ENCODE measurements at regions not wholly inside any gene's neighbourhood (a gene's known extent, or its start where the extent isn't known, plus 50 kb on each side); places are given as distances from the start of the nearest gene placed in this dataset.

DNA sequence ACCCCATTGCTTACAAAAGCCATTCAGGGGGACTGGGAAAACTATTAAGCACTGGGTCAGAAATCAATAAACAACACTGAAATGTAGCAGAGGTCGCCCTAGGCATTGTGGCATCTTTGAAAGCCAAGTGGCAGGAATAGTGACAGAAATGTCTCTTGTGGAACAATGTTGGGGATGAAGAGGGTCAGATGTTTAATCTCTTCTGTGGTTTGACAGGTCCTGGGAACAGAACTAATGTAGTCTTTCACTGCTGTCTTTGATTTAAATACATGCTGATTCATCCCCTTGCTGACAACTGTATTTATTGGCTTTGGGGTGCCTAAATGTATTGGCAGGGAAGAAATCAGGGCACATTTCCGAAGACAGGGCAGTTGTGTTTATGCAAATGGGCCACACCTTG is 194.8 kb downstream of the ATG4C start:
- POLR2A ChIA-PET, result no interaction called here
- CTCF ChIA-PET, result no interaction called here

DNA sequence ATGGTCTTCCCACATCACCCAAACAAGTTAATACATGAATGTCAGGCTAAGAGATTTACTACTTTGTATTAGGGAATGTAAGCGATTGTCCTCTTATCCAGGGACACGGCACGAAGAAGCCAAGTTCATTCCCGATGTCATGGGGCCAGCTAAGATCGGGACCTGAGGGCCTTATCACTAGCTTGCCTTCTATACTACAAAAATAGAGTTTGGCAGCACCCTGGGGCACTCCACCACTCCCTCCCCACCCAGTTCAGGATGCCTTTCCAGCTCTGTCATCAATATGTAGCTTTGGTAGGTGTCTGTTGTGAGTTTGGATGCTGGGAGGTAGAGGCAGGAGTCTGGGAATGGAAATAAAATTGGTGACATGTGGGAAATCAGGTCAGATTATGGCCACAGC is 197.5 kb downstream of the ATG4C start:
- POLR2A ChIA-PET, result no interaction called here
- CTCF ChIA-PET, result no interaction called here

DNA sequence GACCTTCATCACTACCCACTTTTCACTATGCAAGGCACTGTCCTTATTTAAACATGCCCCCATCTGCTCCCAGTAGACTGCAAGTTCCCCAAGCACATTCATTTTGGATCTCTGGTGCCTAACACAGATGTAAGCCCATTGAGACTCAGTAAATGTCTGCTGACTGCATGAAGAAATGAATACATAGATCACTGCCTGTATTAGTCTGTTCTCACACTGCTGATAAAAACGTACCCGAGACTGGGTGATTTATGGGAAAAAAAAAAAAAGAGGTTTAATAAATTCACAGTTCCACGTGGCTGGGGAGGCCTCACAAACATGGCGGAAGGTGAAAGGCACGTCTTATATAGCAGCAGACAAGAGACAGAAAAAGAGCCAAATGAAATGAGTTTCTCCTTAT is 204.9 kb downstream of the ATG4C start:
- POLR2A ChIA-PET, result no interaction called here
- CTCF ChIA-PET, result no interaction called here

DNA sequence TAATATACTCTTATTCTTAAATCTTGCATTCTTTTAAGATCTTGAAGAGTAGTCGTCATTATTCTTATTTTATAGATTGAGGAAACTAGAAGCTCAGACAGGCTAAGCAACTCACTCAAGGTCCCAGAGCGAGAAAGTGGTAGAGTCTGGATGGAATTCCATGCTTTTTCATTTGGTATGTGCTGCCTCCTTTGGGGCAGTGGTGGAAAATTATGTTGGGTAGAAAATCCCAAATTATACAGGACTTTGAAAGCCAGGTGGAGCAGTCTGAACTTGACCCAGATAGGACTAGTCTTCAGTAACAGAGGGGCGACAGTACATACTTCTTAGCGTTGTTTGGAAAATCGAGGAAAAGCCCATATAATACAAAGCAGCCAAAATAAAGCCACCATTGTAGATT is 205.6 kb downstream of the ATG4C start:
- ChIA-PET CTCF (no interaction called here), POLR2A (no interaction called here)

DNA sequence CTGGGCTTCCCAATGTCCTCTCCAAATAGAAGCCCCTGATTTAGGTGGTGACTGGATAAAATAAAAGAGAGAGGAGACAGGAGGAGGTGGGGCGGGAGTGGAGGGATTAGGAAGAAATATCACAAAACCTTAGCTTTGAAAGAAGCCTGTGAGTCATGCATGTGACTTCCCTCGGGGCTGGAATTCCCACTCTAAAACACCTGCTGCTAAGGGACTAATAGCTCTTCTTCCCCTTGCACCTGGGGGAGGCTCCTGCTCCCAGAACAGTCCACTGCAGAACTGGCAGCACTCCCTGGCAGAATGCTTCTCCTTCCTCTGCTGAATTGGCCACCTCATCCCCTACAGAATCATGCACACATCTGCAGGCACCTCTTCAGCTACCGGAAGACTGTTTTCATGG is 207.2 kb downstream of the ATG4C start:
- ChIA-PET POLR2A (no interaction called here), CTCF (no interaction called here)

DNA sequence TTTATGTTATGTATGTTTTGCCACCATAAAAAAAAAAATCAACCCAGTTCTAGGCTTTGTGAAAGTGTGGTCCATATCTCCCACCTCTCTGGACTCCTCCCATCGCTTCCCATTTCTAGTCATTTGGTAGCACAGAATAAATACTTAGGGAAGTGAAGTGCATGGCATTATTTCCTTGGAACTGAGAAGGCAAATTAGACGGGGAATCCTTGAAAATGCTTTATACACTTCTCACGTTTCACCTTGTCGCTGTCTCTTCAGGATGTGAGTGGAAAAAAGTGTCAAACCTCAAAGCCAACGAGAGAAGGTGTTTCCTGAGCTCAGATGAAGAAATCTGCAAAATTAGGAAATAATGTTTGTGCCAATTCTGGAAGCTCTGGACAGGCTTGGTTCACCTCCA is 209.9 kb downstream of the ATG4C start:
- CTCF ChIA-PET, result no interaction called here
- POLR2A ChIA-PET, result no interaction called here

DNA sequence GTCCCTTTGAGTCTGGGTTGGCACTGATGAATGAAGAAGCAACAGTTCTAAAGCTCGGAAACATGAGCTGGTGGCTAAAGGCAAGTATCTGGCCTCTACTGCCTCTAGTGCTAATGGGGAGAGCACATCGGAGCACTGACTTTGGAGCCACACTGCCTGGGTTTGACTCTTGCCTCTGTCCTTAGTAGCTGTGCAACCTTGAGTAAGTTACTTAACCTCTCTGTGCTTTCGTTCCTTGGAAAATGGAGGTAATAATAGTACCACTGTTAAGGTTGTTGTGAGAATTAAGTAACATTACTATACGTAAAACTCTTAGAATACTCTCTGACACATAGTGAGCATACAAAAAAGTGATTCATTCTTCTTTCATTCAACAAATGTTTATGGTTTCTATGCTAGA is 211.2 kb downstream of the ATG4C start:
- ChIA-PET CTCF (no interaction called here), POLR2A (no interaction called here)

DNA sequence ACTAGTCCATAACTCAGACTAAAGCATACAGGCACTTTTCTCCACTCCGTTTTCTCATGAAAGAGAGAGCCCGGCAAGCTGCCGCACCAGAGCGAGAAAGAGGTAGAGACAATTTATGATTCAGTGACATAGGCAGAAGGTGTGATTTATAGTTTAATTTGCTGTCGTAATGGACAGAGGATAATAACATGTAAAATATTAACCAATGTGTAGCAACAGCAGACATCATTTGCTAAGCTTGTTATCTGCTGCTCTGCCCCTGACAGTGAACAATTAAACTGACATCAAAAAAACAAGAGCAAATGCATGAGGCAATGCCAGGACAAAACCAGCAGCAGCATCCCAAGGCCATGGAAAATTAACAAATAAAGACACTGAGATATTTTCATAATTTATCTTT is 214.0 kb downstream of the ATG4C start:
- CTCF ChIA-PET, result no interaction called here
- POLR2A ChIA-PET, result no interaction called here

DNA sequence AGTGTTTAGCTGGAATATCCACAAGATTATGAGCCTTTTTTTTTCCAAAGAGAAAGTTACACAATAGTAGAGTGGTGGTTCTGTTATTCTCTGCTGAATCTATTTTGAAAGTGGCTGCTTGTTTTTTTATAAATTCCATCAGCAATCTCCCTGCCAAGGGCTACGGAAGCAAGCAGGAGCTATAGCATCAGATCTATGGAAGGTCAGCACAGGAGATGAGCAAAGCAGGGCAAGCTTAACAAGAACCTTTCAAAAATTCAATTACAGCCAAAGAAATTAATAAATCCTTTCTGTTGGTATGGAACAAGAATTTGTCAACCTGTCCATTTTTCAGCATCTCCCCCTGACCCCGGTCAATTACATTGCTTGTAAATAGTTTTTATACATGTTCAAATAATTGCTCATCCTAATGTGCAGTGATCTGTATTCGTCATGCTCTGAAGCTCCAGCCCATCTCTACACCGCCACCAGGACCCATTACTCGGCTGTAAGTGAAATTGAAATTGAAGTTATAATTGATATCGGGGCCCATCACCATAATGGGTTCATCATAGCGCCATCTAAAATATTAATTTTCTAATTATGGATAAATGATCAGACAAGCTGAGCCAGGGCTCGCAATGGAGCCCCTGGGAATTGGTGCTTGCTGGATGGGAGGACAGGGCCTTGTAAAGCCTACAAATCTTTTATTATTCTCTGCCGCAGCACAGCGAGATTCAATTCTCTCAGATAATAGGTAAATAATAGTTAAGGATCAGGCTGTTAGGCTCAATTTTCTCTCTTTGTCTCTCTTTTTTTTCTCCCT is 215.1 kb downstream of the ATG4C start:
- ChIA-PET CTCF (no interaction called here), POLR2A (no interaction called here)

DNA sequence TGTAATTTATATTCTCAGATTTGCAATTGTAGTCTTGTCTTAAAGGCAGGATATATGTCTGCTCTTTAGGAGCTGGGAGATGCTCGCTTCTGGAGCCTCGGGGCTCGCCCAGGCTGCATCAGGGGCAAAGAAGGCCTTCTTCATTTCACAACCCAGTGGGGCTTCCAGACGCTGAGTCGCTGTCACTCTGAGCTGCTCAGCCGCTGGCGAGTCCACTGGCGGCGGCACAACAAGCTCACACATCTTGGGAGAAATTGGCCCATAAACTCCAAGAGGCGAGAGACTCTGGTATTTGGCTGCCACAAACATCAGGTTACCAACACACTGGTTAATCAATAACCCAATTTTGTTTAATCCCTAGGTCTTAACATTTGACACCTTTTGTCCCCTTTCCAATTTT is 216.6 kb downstream of the ATG4C start:
- ChIA-PET CTCF (no interaction called here), POLR2A (no interaction called here)

DNA sequence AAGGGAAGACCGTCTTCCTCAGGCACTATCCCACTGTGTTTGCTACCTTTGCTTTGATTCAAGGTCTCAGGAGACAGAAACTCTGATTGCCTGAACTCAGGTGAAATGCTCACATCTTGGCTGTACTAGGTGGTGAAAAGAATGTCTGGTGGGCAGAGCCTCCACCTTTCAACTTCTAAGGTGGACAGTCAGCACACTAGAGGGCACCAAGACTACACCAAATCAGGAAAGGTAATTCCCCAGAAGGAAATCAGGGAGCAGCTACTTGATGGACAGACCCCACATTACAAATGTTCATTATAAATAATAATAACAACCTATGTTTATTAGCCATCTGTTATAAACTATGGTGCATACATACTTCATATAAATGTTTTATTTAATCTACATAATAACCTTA is 220.9 kb downstream of the ATG4C start:
- CTCF ChIA-PET, result no interaction called here
- POLR2A ChIA-PET, result no interaction called here

DNA sequence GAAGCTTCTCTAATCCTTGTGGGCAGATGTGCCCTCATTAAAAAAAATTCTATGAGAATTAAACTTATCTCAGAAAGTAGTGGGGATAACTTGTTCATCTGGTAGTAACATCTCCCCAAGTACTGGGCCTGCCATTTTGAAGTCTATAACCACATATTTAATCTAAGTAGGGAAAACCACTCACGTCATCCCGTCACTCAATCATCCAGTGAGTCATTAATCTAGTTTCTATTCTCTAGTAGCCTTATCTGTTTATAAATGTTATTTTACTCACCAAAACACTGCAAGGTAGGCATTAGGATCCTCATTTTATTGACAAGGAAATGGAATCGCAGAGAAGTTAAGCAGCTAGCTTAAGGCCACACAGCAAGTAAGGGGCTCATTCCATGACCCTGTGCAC is 221.9 kb downstream of the ATG4C start:
- POLR2A ChIA-PET, result no interaction called here
- CTCF ChIA-PET, result no interaction called here

DNA sequence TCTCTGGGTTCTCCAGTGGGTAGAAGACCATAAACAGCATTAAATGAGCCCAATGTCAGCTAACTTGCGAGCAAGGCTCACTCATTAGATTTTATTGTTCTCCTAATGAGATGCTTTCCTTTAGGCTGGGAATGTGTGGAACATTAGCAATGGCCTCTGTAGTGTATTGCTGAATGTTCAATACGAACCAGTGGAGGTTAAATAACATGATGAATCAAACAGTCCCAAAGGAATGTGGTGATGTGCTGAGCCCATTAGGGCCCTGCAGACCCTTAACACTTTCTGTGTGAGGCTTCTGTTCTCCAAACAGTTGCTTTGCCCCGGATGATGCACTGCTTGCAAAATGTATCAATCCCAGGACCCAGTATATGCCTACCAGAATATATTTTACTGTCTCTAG is 225.5 kb downstream of the ATG4C start:
- CTCF ChIA-PET, result no interaction called here
- POLR2A ChIA-PET, result no interaction called here

DNA sequence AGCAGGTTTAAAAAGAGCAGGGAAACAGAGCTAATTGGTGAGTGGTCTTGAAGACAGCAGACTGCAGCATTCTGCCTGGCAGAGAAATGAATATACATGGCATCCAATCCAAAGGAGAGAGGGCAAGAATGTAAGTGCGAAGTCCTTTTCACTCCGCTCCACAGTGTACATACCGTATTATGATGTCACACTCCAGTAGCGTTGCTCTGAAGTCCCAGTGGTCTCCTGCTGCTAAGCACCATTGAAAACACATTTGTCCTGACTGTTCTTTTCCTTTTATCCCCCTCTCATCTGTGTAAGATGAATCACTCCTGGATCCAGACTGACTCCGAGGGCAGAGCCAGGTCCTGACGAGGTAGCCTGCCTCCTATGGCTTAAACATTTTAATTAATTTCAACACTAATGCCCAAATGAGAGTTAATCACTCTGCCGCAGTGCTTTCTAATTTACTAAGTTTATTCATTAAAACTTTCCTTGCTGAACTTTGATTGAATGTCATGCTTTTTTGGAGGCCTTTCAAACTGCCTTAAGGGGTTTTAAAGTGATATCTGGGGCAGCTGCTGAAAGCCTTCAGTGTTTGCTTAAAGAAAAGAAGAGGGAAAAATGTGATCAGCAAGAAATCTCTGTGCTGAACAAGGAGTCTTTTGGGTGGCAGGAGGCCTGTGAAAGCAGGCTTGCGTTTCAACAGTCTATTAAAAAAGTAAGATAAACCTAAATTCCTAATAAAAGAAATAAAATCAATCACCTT is 227.2 kb downstream of the ATG4C start:
- POLR2A ChIA-PET, result no interaction called here
- CTCF ChIA-PET, result no interaction called here

DNA sequence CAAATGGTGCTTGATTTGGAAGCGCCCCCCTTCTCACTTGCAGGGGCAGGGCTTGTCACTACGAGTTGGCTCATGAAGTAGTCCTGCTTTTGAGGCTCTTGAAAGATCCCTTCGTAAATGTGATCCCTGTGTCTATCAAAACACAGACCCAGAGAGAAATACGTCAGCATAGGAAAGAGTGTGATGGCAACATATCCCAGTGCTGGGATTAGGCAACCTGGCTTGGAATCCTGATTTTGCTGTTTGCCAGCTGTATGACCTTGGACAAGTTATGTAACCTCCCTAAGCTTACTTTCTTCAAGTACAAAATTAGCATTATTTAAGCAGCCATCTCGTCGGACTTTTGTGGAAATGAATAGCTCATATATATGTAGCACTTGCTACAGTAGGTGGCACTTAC is 228.4 kb downstream of the ATG4C start:
- ChIA-PET POLR2A (no interaction called here), CTCF (interaction anchor here (0.5 kb wide), 1 partner anchor 11 kb away, joined by 4 read pairs; no protein-coding TSS in a partner anchor)

DNA sequence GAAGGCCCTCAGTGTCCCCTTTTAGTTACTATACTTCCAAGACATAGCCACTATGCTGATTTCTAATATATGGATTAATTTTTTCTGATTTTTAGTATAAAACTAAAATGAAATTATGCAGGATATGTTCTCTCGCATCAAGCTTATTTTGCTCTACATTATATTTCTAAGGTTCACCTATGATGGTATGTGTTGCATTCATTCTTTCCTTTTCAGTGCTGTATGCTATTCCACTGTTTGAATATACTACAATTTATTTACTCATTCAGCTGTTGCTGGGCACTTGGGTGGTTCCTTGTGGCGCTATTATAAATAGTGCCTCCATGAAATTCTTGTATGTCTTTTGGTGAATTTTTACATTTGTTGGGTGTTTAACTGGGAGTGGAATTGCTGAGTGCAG is 230.3 kb downstream of the ATG4C start:
- ChIA-PET CTCF (no interaction called here), POLR2A (no interaction called here)

DNA sequence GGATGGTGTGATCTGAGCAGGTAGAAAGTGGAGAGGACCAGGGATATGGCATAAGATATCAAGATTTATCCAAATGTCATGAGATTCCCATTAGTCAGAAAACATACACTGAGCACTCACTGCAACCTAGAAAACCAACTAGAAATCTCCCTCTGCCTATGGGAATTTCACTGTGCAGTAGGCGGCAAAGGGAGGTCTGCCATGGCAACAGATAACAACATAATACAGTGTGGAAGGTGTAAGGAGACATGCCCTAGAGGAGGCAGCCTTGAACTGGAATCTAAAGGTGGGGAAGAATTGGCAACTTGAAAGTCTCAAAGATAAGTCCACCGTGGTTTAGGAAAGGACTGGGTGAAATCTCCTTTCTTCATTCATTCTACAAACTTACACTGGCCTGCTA is 238.4 kb downstream of the ATG4C start:
- CTCF ChIA-PET, result no interaction called here
- POLR2A ChIA-PET, result no interaction called here

DNA sequence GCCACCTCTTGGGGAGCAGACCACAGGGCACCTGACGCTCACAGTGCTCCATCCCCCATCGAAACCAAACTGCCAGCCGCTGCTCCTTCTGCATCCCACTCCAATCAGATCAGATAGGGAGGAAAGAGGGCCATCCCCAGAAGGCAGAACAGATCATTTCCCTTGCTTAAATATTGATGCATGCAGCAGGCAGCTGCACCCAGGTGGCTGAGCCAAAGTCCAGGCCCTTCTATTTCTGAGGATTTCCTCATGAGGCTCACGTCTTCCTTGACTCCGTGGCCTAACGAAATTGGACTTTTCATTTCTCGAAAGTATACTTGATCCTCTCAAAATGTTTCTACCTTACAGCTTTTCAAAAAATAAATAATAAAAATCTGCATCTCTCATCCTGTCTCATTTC is 239.2 kb downstream of the ATG4C start:
- ChIA-PET POLR2A (no interaction called here), CTCF (interaction anchor here (0.7 kb wide), 1 partner anchor 765 kb away, joined by 3 read pairs; no protein-coding TSS in a partner anchor)

DNA sequence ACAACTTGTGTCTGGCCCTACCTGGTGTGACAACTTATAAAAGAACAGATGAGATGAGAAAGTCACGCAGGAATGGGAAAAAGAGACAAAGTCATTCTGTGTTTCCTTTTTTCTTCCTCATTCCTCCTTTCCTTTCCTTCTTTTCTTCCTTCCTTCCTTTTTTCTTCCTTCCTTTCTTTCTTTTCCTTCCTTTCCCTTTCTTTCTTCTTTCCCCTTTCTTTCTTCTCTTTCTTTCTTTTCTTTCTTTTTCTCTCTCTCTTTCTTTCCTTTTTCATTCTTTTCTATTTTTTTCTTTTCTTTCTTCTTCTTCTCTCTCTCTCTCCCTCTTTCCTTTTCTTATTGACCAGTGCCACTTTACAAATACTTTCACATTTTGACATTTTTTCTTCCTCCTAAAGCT is 239.7 kb downstream of the ATG4C start:
- CTCF ChIA-PET, result interaction anchor here (0.7 kb wide), 2 partner anchors 11 to 766 kb away, joined by 3 to 4 read pairs; no protein-coding TSS in a partner anchor
- POLR2A ChIA-PET, result no interaction called here

DNA sequence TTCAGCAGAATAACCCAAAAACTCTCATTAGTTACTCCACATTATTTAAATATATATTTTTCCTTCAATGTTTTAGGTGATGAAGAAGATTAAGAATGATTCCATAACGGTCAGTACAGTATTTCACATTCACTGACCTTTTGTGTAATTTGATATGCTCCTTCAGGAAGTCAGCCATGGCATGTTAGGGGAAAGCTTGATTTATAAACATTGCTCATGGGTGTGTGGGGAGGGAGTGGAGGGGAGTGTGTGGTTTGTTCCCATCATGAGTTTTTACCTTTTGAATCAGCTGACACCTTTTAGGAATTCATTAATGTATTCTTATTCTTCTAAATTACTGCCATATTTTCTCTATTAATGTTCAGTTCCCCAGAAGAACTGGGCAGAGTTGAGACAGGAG is 240.2 kb downstream of the ATG4C start:
- CTCF ChIA-PET, result interaction anchor here (0.7 kb wide), 1 partner anchor 11 kb away, joined by 4 read pairs; no protein-coding TSS in a partner anchor

DNA sequence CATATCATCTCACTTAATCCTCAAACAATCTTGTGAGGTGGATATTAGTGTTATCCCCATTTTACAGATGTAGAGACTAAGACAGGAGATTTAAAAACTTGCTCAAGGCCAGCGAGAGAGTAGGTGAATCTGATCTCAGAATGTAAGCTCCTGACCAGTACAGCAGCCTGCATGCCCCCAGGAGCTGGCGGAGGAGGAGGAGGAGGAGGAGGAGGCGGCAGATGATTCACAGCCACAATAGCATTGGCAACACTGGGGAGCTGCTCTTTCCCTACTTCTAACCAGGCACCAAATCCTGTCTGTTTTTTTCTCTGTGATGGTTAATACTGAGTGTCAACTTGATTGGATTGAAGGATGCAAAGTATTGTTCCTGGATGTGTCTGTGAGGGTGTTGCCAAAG is 243.2 kb downstream of the ATG4C start:
- ChIA-PET CTCF (no interaction called here), POLR2A (interaction anchor here (0.6 kb wide), 1 partner anchor 419 kb away, joined by 3 read pairs; no protein-coding TSS in a partner anchor)

More for the DNA sequence above, 240.2 kb downstream of the ATG4C start:
- POLR2A ChIA-PET, result no interaction called here

DNA sequence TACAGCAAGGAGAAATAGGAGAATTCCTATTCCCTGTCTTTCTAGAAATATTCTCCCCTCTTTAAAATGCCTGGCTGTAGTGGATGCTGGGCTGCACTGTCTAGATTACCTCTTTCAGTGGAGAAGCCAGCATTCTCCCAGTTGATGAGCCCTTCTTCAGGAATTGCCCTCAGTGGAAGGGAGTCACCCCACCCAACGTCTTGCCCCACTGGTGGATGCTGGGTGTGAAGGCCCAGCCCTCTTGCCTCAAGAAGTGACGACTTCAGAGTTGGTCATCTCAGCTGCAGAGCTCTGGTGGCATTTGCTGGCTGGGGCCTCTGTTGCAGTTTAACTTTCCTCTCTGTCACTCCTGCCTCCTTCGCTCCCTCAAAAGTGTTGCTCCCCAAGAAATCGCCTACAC is 248.2 kb downstream of the ATG4C start:
- ChIA-PET CTCF (no interaction called here), POLR2A (no interaction called here)
